ENCODE measurements at regions not wholly inside any gene's neighbourhood (a gene's known extent, or its start where the extent isn't known, plus 50 kb on each side); places are given as distances from the start of the nearest gene placed in this dataset.

- TF ChIP-seq, protein P1, sequence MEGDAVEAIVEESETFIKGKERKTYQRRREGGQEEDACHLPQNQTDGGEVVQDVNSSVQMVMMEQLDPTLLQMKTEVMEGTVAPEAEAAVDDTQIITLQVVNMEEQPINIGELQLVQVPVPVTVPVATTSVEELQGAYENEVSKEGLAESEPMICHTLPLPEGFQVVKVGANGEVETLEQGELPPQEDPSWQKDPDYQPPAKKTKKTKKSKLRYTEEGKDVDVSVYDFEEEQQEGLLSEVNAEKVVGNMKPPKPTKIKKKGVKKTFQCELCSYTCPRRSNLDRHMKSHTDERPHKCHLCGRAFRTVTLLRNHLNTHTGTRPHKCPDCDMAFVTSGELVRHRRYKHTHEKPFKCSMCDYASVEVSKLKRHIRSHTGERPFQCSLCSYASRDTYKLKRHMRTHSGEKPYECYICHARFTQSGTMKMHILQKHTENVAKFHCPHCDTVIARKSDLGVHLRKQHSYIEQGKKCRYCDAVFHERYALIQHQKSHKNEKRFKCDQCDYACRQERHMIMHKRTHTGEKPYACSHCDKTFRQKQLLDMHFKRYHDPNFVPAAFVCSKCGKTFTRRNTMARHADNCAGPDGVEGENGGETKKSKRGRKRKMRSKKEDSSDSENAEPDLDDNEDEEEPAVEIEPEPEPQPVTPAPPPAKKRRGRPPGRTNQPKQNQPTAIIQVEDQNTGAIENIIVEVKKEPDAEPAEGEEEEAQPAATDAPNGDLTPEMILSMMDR (IDR thresholded peaks at IDR 0.05), result no peak
- peaks cover 0 to 3% of the 10 kb centered on the region in 2 donors for H3K9me3 ChIP-seq (replicated peaks in 1 of 2; ENCODE audit: control insufficient read depth in 1 of 2, insufficient read depth in 1 of 2, low read length in 2 of 2)
- no peaks in the 10 kb centered on the region for H3K4me1 ChIP-seq (ENCODE audit: control insufficient read depth in 1 of 2, insufficient read depth in 2 of 2, low read length in 2 of 2)
- no peaks in the 10 kb centered on the region for H4K20me1 ChIP-seq (ENCODE audit: insufficient read depth, low read length)
- no peak overlapping the region for H2AFZ ChIP-seq (ENCODE audit: insufficient read depth, low read depth, low read length, poor library complexity, severe bottlenecking)
- no peak overlapping the region for H3K9ac ChIP-seq (ENCODE audit: insufficient read depth, low read length, poor library complexity, severe bottlenecking)
- H3K4me1 Mint-ChIP-seq, result peaks cover 4% of the 10 kb centered on the region
- intact Hi-C loops (cut with micrococcal nuclease), result no loop called here
- DNase-seq, result no peak
- no CpG with 5 or more reads among the region's 3 CpGs for WGBS (ENCODE audit: insufficient coverage)
- no peak overlapping the region for H3K27ac ChIP-seq (ENCODE audit: low read depth in 1 of 2, low read length in 2 of 2)
- no peaks in the 10 kb centered on the region for H3K27me3 Mint-ChIP-seq (ENCODE audit: low read depth in 3 of 3)
- H3K9me3 Mint-ChIP-seq, result peaks cover 0 to 10% (median 2%) of the 10 kb centered on the region in 7 donors
- H3K4me2 ChIP-seq (replicated peaks; ENCODE audit: extremely low read depth, low read length, poor library complexity, severe bottlenecking), result no peak overlapping the region
- H3K27ac Mint-ChIP-seq, result no peak overlapping the region
- H3K79me2 ChIP-seq (ENCODE audit: insufficient read depth, low read length), result no peaks in the 10 kb centered on the region
- no peak overlapping the region for H3K4me3 ChIP-seq (replicated peaks in 1 of 3; ENCODE audit: low read depth in 2 of 3, low read length in 3 of 3)
- H3K36me3 ChIP-seq (replicated peaks in 1 of 2; ENCODE audit: control insufficient read depth in 1 of 2, insufficient read depth in 2 of 2, low read length in 2 of 2), result no peaks in the 10 kb centered on the region
- no peaks in the 10 kb centered on the region for H3K27me3 ChIP-seq (ENCODE audit: control insufficient read depth in 2 of 2, insufficient read depth in 2 of 2, low read length in 2 of 2)
- peaks cover 5 to 13% of the 10 kb centered on the region in 2 donors for H3K36me3 Mint-ChIP-seq
- H3K4me3 Mint-ChIP-seq, result no peak overlapping the region
Measured at GRCh38 chr2:144180131-144180530, 339.8 kb downstream of the ZEB2 start.

GRCh38 chr2:144170179-144170578 lies 349.7 kb downstream of the ZEB2 start:
- H3K27ac Mint-ChIP-seq, result no peak overlapping the region
- no peaks in the 10 kb centered on the region for H4K20me1 ChIP-seq (ENCODE audit: insufficient read depth, low read length)
- H3K27me3 ChIP-seq (ENCODE audit: control insufficient read depth in 2 of 2, insufficient read depth in 2 of 2, low read length in 2 of 2), result no peaks in the 10 kb centered on the region
- DNase-seq, result no peak
- no peaks in the 10 kb centered on the region for H3K4me1 Mint-ChIP-seq
- no peak overlapping the region for H2AFZ ChIP-seq (ENCODE audit: insufficient read depth, low read depth, low read length, poor library complexity, severe bottlenecking)
- H3K4me3 ChIP-seq (replicated peaks in 1 of 3; ENCODE audit: low read depth in 2 of 3, low read length in 3 of 3), result no peak overlapping the region
- no peak overlapping the region for H3K27ac ChIP-seq (ENCODE audit: low read depth in 1 of 2, low read length in 2 of 2)
- H3K79me2 ChIP-seq (ENCODE audit: insufficient read depth, low read length), result no peaks in the 10 kb centered on the region
- H3K9ac ChIP-seq (ENCODE audit: insufficient read depth, low read length, poor library complexity, severe bottlenecking), result no peak overlapping the region
- H3K36me3 ChIP-seq (replicated peaks in 1 of 2; ENCODE audit: control insufficient read depth in 1 of 2, insufficient read depth in 2 of 2, low read length in 2 of 2), result no peaks in the 10 kb centered on the region
- H3K9me3 Mint-ChIP-seq, result peaks cover 0 to 7% (median 3%) of the 10 kb centered on the region in 7 donors
- TF ChIP-seq, protein P1 (IDR thresholded peaks at IDR 0.05), result no peak
- no CpG with 5 or more reads among the region's 1 CpG for WGBS (ENCODE audit: insufficient coverage)
- no peak overlapping the region for H3K4me3 Mint-ChIP-seq
- intact Hi-C loops (cut with micrococcal nuclease), result no loop called here
- peaks cover 8 to 11% of the 10 kb centered on the region in 2 donors for H3K36me3 Mint-ChIP-seq
- no peaks in the 10 kb centered on the region for H3K9me3 ChIP-seq (replicated peaks in 1 of 2; ENCODE audit: control insufficient read depth in 1 of 2, insufficient read depth in 1 of 2, low read length in 2 of 2)
- H3K27me3 Mint-ChIP-seq (ENCODE audit: low read depth in 3 of 3), result peaks cover 0 to 3% (median 0%) of the 10 kb centered on the region in 3 donors
- H3K4me2 ChIP-seq (replicated peaks; ENCODE audit: extremely low read depth, low read length, poor library complexity, severe bottlenecking), result no peak overlapping the region
- H3K4me1 ChIP-seq (ENCODE audit: control insufficient read depth in 1 of 2, insufficient read depth in 2 of 2, low read length in 2 of 2), result no peaks in the 10 kb centered on the region

Data from CD14-positive monocyte (primary cell).